Astrocyte (in vitro differentiated cells and primary cell): ENCODE measurements at regions not wholly inside any gene's neighbourhood (a gene's known extent, or its start where the extent isn't known, plus 50 kb on each side); places are given as distances from the start of the nearest gene placed in this dataset.
A peak's percentile ranks its signal among the peaks of the same experiment; 100 is the strongest.
"Not testable (repeated sequence)": the region's sequence is repeated elsewhere in the genome, so short reads cannot be mapped to it uniquely, and the experiment has no call there.

Source experiments
- DNase-seq: peaks from one replicate; pipeline ENCODE4 v3.0.0-alpha.2; 2010; ENCODE audit warnings: low read depth
- FAIRE-seq: peaks from 2 replicates; lab custom pipeline; 2011; peaks lifted over from hg19 to GRCh38; lab: Jason Lieb, UNC
- H2AFZ ChIP-seq: 2 replicates; pipeline ENCODE4 v1.6.0; 2012; ENCODE audit warnings: low read depth, low read length, inconsistent platforms
- H3K27ac ChIP-seq: 2 replicates; pipeline ENCODE4 v1.5.1; 2011; ENCODE audit warnings: low read depth, low read length, inconsistent platforms
- H3K27me3 ChIP-seq: 2 replicates; pipeline ENCODE4 v1.6.0; 2011; ENCODE audit warnings: low read length, inconsistent platforms; ENCODE audit not compliant: insufficient read depth
- H3K36me3 ChIP-seq: 2 replicates; pipeline ENCODE4 v1.5.1; 2011; ENCODE audit warnings: low read length, inconsistent platforms; ENCODE audit not compliant: insufficient read depth
- H3K4me1 ChIP-seq: 2 replicates; pipeline ENCODE4 v1.5.1; 2011; ENCODE audit warnings: low read length, inconsistent platforms; ENCODE audit not compliant: insufficient read depth
- H3K4me2 ChIP-seq: 2 replicates; pipeline ENCODE4 v1.6.0; 2012; ENCODE audit warnings: low read length, inconsistent platforms
- H3K4me3 ChIP-seq: 2 replicates; pipeline ENCODE4 v1.5.1; 2011; ENCODE audit warnings: low read depth, mild to moderate bottlenecking, low read length, inconsistent platforms; ENCODE audit not compliant: insufficient read depth
- H3K79me2 ChIP-seq: 2 replicates; pipeline ENCODE4 v1.6.0; 2012; ENCODE audit warnings: mild to moderate bottlenecking, low read length, inconsistent platforms; ENCODE audit not compliant: insufficient read depth
- H3K9ac ChIP-seq: 2 replicates; pipeline ENCODE4 v1.6.0; 2012; ENCODE audit warnings: mild to moderate bottlenecking, low read length, inconsistent platforms
- H3K9me3 ChIP-seq: 2 replicates; pipeline ENCODE4 v1.5.1; 2012; ENCODE audit warnings: low read depth, mild to moderate bottlenecking, low read length, inconsistent platforms; ENCODE audit not compliant: insufficient read depth
- H4K20me1 ChIP-seq: 2 replicates; pipeline ENCODE4 v1.6.0; 2012; ENCODE audit warnings: low read length, inconsistent platforms; ENCODE audit not compliant: insufficient read depth
- H3K27ac Mint-ChIP-seq: one replicate; pipeline ENCODE4 v1.8.0; 2021; ENCODE audit warnings: mild to moderate bottlenecking, mixed read lengths; ENCODE audit not compliant: unreplicated experiment
- H3K27me3 Mint-ChIP-seq: one replicate; pipeline ENCODE4 v1.8.0; 2021; ENCODE audit warnings: low read depth, mixed read lengths; ENCODE audit not compliant: unreplicated experiment
- H3K36me3 Mint-ChIP-seq: one replicate; pipeline ENCODE4 v1.8.0; 2021; ENCODE audit warnings: low read depth, mixed read lengths; ENCODE audit not compliant: unreplicated experiment
- H3K4me1 Mint-ChIP-seq: one replicate; pipeline ENCODE4 v1.8.0; 2021; ENCODE audit warnings: low read depth, mixed read lengths; ENCODE audit not compliant: unreplicated experiment
- H3K4me3 Mint-ChIP-seq: one replicate; pipeline ENCODE4 v1.8.0; 2021; ENCODE audit warnings: mild to moderate bottlenecking, moderate library complexity, mixed read lengths; ENCODE audit not compliant: unreplicated experiment
- H3K9me3 Mint-ChIP-seq: one replicate; pipeline ENCODE4 v1.8.0; 2021; ENCODE audit warnings: mild to moderate bottlenecking, mixed read lengths; ENCODE audit not compliant: unreplicated experiment
- CTCF ChIP-seq: IDR thresholded peaks from 2 replicates; pipeline ENCODE4 v1.5.1; 2011; ENCODE audit warnings: low read depth, mild to moderate bottlenecking, inconsistent platforms, low read length, moderate library complexity; ENCODE audit not compliant: insufficient read depth
- EZH2 ChIP-seq: IDR thresholded peaks from 2 replicates; pipeline ENCODE4 v1.6.1; 2012; ENCODE audit warnings: mild to moderate bottlenecking, low read length, inconsistent platforms; ENCODE audit not compliant: insufficient read depth

GRCh38 chr21:13843081-13843480 lies 233.5 kb downstream of the POTED start:
- not testable (repeated sequence) for H3K27me3 ChIP-seq, H3K27me3 Mint-ChIP-seq, H3K4me2 ChIP-seq, FAIRE-seq, H3K79me2 ChIP-seq, H3K36me3 ChIP-seq, H2AFZ ChIP-seq, H3K9ac ChIP-seq, H3K4me3 Mint-ChIP-seq, H3K9me3 ChIP-seq, H3K36me3 Mint-ChIP-seq, DNase-seq, H3K9me3 Mint-ChIP-seq, H3K4me1 ChIP-seq, H3K27ac ChIP-seq, H3K4me1 Mint-ChIP-seq, H4K20me1 ChIP-seq, H3K4me3 ChIP-seq
- H3K27ac Mint-ChIP-seq = peak overlapping the region; percentile 77

- DNase-seq, H3K79me2 ChIP-seq, H3K9me3 Mint-ChIP-seq, H3K36me3 Mint-ChIP-seq, H3K4me1 Mint-ChIP-seq, H4K20me1 ChIP-seq, H3K4me3 ChIP-seq, H2AFZ ChIP-seq, H3K27me3 Mint-ChIP-seq, H3K4me1 ChIP-seq, FAIRE-seq, H3K4me2 ChIP-seq, H3K27ac ChIP-seq, H3K27me3 ChIP-seq, H3K36me3 ChIP-seq, H3K4me3 Mint-ChIP-seq, H3K27ac Mint-ChIP-seq, H3K9ac ChIP-seq, H3K9me3 ChIP-seq: not testable (repeated sequence)
Measured at GRCh38 chr21:13827666-13828065, 218.1 kb downstream of the POTED start.

- H3K9me3 Mint-ChIP-seq = peaks cover 2% of the 10 kb centered on the region
- no peak for TF ChIP-seq EZH2
- no peak for TF ChIP-seq CTCF
- no peaks in the 10 kb centered on the region for H3K36me3 ChIP-seq
- no peaks in the 10 kb centered on the region for H3K36me3 Mint-ChIP-seq
- no peak overlapping the region for H3K27ac ChIP-seq
- no peak overlapping the region for H3K27ac Mint-ChIP-seq
- FAIRE-seq (no peak), DNase-seq (no peak)
- no peaks in the 10 kb centered on the region for H4K20me1 ChIP-seq
- no peak overlapping the region for H3K4me3 ChIP-seq
- peaks cover 3% of the 10 kb centered on the region for H3K27me3 Mint-ChIP-seq
- H3K4me1 ChIP-seq = no peaks in the 10 kb centered on the region
- H3K4me3 Mint-ChIP-seq = no peak overlapping the region
- H3K4me2 ChIP-seq = no peak overlapping the region
- H3K79me2 ChIP-seq = no peaks in the 10 kb centered on the region
- H3K9ac ChIP-seq = no peak overlapping the region
- H3K4me1 Mint-ChIP-seq = no peaks in the 10 kb centered on the region
- peaks cover 3% of the 10 kb centered on the region for H3K9me3 ChIP-seq
- H3K27me3 ChIP-seq = no peaks in the 10 kb centered on the region
- H2AFZ ChIP-seq = no peak overlapping the region
Measured at GRCh38 chr21:13827201-13827600, 217.6 kb downstream of the POTED start.

GRCh38 chr21:13826511-13826910 lies 216.9 kb downstream of the POTED start:
- H3K27ac Mint-ChIP-seq, H3K79me2 ChIP-seq, H3K27me3 Mint-ChIP-seq, DNase-seq, H3K27ac ChIP-seq, H3K36me3 ChIP-seq, H3K4me3 ChIP-seq, H3K9me3 Mint-ChIP-seq, H3K9ac ChIP-seq, FAIRE-seq, H3K27me3 ChIP-seq, H3K36me3 Mint-ChIP-seq, H2AFZ ChIP-seq, H3K4me2 ChIP-seq, H4K20me1 ChIP-seq, H3K4me3 Mint-ChIP-seq, H3K9me3 ChIP-seq, H3K4me1 Mint-ChIP-seq, H3K4me1 ChIP-seq: not testable (repeated sequence)

GRCh38 chr21:13825218-13825778 lies 215.7 kb downstream of the POTED start:
- H3K4me3 ChIP-seq, H3K79me2 ChIP-seq, H2AFZ ChIP-seq, H3K27ac Mint-ChIP-seq, H3K4me1 Mint-ChIP-seq, H3K36me3 Mint-ChIP-seq, H3K4me3 Mint-ChIP-seq, H3K27ac ChIP-seq, H3K9ac ChIP-seq, H3K27me3 Mint-ChIP-seq, FAIRE-seq, H3K9me3 Mint-ChIP-seq, H3K9me3 ChIP-seq, H4K20me1 ChIP-seq, H3K27me3 ChIP-seq, H3K36me3 ChIP-seq, DNase-seq, H3K4me1 ChIP-seq, H3K4me2 ChIP-seq: not testable (repeated sequence)
